ENCODE measurements at regions not wholly inside any gene's neighbourhood (a gene's known extent, or its start where the extent isn't known, plus 50 kb on each side); places are given as distances from the start of the nearest gene placed in this dataset.

- TF ChIP-seq USF1 (IDR thresholded peaks at IDR 0.05; ENCODE audit: borderline replicate concordance, low read depth) = no peak
- TF ChIP-seq ELF1 (IDR thresholded peaks at IDR 0.05) = no peak
Observed at GRCh38 chr13:68609661-68610060, 1379.5 kb upstream of the PCDH9 start (continued).

GRCh38 chr13:68608147-68608546 lies 1378.0 kb upstream of the PCDH9 start:
- DNase-seq = no peak
- H3K27ac ChIP-seq (ENCODE audit: low read depth in 2 of 2, low read length in 1 of 2) = no peak overlapping the region
- no peak for TF ChIP-seq FOXJ3 (CRISPR knock-in tag; IDR thresholded peaks at IDR 0.05)

GRCh38 chr13:68597641-68598040 lies 1367.5 kb upstream of the PCDH9 start:
- ChIA-PET CTCF (no interaction called here), POLR2A (no interaction called here)
- Histone ChIP-seq H3K9me3 (no peaks in the 10 kb centered on the region), H3F3A (replicated peaks; ENCODE audit: insufficient read depth) (no peaks in the 10 kb centered on the region), H3K79me2 (ENCODE audit: insufficient read depth) (no peaks in the 10 kb centered on the region), H3K27me3 (ENCODE audit: insufficient read depth) (no peaks in the 10 kb centered on the region), H3K9me2 (no peaks in the 10 kb centered on the region), H3K4me2 (no peak overlapping the region), H3K4me3 (ENCODE audit: low read depth in 2 of 2, low read length in 1 of 2) (no peak overlapping the region), H2AFZ (ENCODE audit: low read depth) (no peak overlapping the region), H3K27ac (ENCODE audit: low read depth in 2 of 2, low read length in 1 of 2) (no peak overlapping the region), H3K9ac (no peak overlapping the region), H4K20me1 (ENCODE audit: insufficient read depth) (no peaks in the 10 kb centered on the region), H3K4me1 (ENCODE audit: control insufficient read depth in 1 of 2, insufficient read depth in 2 of 2, low read depth in 1 of 2, low read length in 1 of 2) (peaks cover 0 to 3% of the 10 kb centered on the region in 2 experiments; a peak in 2 of 4 replicates), H3K36me3 (replicated peaks in 1 of 2; ENCODE audit: control insufficient read depth in 1 of 2, insufficient read depth in 2 of 2, low read length in 1 of 2) (no peaks in the 10 kb centered on the region)
- DNase-seq = no peak
- TF ChIP-seq FOXM1 (IDR thresholded peaks at IDR 0.05; ENCODE audit: low read depth) = no peak
- TF ChIP-seq USF1 (IDR thresholded peaks at IDR 0.05; ENCODE audit: borderline replicate concordance, low read depth) = no peak
- TF ChIP-seq GATA2 (CRISPR knock-in tag; IDR thresholded peaks at IDR 0.05) = no peak
- no peak for TF ChIP-seq TEAD4 (IDR thresholded peaks at IDR 0.05; ENCODE audit: borderline replicate concordance, insufficient read depth)
- TF ChIP-seq GABPA (IDR thresholded peaks at IDR 0.05; ENCODE audit: low read depth) = no peak
- no peak for TF ChIP-seq MEF2A (IDR thresholded peaks at IDR 0.05; ENCODE audit: borderline replicate concordance, low read depth)
- TF ChIP-seq EP300 (IDR thresholded peaks at IDR 0.05; ENCODE audit: borderline replicate concordance in 1 of 2, low read depth in 1 of 2, low read length in 1 of 2) = no peak
- no peak for TF ChIP-seq RCOR1 (IDR thresholded peaks at IDR 0.05; ENCODE audit: low read length)
- no peak for TF ChIP-seq RXRA (IDR thresholded peaks at IDR 0.05; ENCODE audit: borderline replicate concordance, low read depth)
- TF ChIP-seq REST (IDR thresholded peaks at IDR 0.05; ENCODE audit: low read depth, low read length) = no peak
- no peak for TF ChIP-seq IRF3 (IDR thresholded peaks at IDR 0.05; ENCODE audit: low read depth, low read length)
- TF ChIP-seq TCF12 (IDR thresholded peaks at IDR 0.05) = no peak
- TF ChIP-seq PBX3 (IDR thresholded peaks at IDR 0.05) = no peak
- no peak for TF ChIP-seq FOSL2 (IDR thresholded peaks at IDR 0.05; ENCODE audit: borderline replicate concordance, low read depth)
- no peak for TF ChIP-seq USF2 (IDR thresholded peaks at IDR 0.05; ENCODE audit: borderline replicate concordance, low read depth, low read length)
- TF ChIP-seq CHD2 (IDR thresholded peaks at IDR 0.05; ENCODE audit: low read length, partially characterized antibody) = no peak

More at GRCh38 chr13:68608147-68608546, 1378.0 kb upstream of the PCDH9 start:
- H3K9me2 ChIP-seq = no peaks in the 10 kb centered on the region
- no peaks in the 10 kb centered on the region for H4K20me1 ChIP-seq (ENCODE audit: insufficient read depth)
- ChIA-PET CTCF (interaction anchor here (0.8 kb wide), 2 partner anchors 13 to 356 kb away, joined by 3 read pairs; no protein-coding TSS in a partner anchor), POLR2A (no interaction called here)
- H3K27me3 ChIP-seq (ENCODE audit: insufficient read depth) = no peaks in the 10 kb centered on the region
- no peak overlapping the region for H3K9ac ChIP-seq
- no peak overlapping the region for H2AFZ ChIP-seq (ENCODE audit: low read depth)
- H3F3A ChIP-seq (replicated peaks; ENCODE audit: insufficient read depth) = no peaks in the 10 kb centered on the region
- no peaks in the 10 kb centered on the region; a peak in 1 of 4 replicates for H3K4me1 ChIP-seq (ENCODE audit: control insufficient read depth in 1 of 2, insufficient read depth in 2 of 2, low read depth in 1 of 2, low read length in 1 of 2)
- H3K9me3 ChIP-seq = no peaks in the 10 kb centered on the region
- no peak overlapping the region for H3K4me2 ChIP-seq
- no peaks in the 10 kb centered on the region for H3K36me3 ChIP-seq (replicated peaks in 1 of 2; ENCODE audit: control insufficient read depth in 1 of 2, insufficient read depth in 2 of 2, low read length in 1 of 2)
- H3K4me3 ChIP-seq (ENCODE audit: low read depth in 2 of 2, low read length in 1 of 2) = no peak overlapping the region
- H3K79me2 ChIP-seq (ENCODE audit: insufficient read depth) = no peaks in the 10 kb centered on the region

Measured in SK-N-SH (cell line).